Prostate gland (tissue), 2 donors: ENCODE measurements at regions not wholly inside any gene's neighbourhood (a gene's known extent, or its start where the extent isn't known, plus 50 kb on each side); places are given as distances from the start of the nearest gene placed in this dataset.

Experiments used
- DNase-seq: peaks from one replicate; pipeline ENCODE4 v3.0.0-alpha.2; 2019; ENCODE audit warnings: low spot score
- H3K27ac ChIP-seq, 2 donors: fragments of 200-600 bp; sonication (generic); 2 replicates each; pipeline ENCODE4 v1.5.1; 2017 to 2019
- H3K27me3 ChIP-seq: fragments of 200-600 bp; sonication (generic); replicated peaks from 2 replicates; pipeline ENCODE4 v1.5.1; 2019; ENCODE audit not compliant: insufficient read depth
- H3K36me3 ChIP-seq, 2 donors: fragments of 200-600 bp; sonication (generic); 1 replicate in 1 of 2; 2 replicates in 1 of 2; pipeline versions ENCODE4 v1.5.1 to v1.8.1; 2017 to 2019
- H3K4me1 ChIP-seq: fragments of 200-600 bp; sonication (generic); replicated peaks from 2 replicates; pipeline ENCODE4 v1.5.1; 2019
- H3K4me3 ChIP-seq, 2 donors: fragments of 200-600 bp; sonication (generic); 2 replicates each; pipeline ENCODE4 v1.5.1; 2017 to 2019
- H3K9me3 ChIP-seq: fragments of 200-600 bp; sonication (generic); 2 replicates; pipeline ENCODE4 v1.5.1; 2017
- CTCF ChIP-seq, 4 experiments: fragments of 200-600 bp in 2 of 4; fragments of 450-650 bp in 2 of 4; sonication (generic) in 2 of 4; IDR thresholded peaks; 1 replicate in 3 of 4; 2 replicates in 1 of 4; pipeline ENCODE4 v1.5.1; 2016 to 2019; ENCODE audit warnings: antibody characterized with exemption in 4 of 4, mild to moderate bottlenecking in 2 of 4, moderate library complexity in 2 of 4
- POLR2A ChIP-seq: fragments of 450-650 bp; IDR thresholded peaks from one replicate; pipeline ENCODE4 v1.6.1; 2016; ENCODE audit warnings: antibody characterized with exemption, mild to moderate bottlenecking
- POLR2AphosphoS5 ChIP-seq: sonication (generic); formaldehyde crosslinking; IDR thresholded peaks from one replicate; pipeline ENCODE4 v1.6.1; 2017; ENCODE audit warnings: antibody characterized with exemption
- WGBS: methylation state at CpG from one replicate; pipeline ENCODE4 v1.1.5; 2018; 5-methylcytosine and 5-hydroxymethylcytosine counted together
- intact Hi-C: fragments of 100-400 bp; cut with DNase I; formaldehyde crosslinking; loops from one replicate; pipeline ENCODE4 v1.14.2; 2022

DNA sequence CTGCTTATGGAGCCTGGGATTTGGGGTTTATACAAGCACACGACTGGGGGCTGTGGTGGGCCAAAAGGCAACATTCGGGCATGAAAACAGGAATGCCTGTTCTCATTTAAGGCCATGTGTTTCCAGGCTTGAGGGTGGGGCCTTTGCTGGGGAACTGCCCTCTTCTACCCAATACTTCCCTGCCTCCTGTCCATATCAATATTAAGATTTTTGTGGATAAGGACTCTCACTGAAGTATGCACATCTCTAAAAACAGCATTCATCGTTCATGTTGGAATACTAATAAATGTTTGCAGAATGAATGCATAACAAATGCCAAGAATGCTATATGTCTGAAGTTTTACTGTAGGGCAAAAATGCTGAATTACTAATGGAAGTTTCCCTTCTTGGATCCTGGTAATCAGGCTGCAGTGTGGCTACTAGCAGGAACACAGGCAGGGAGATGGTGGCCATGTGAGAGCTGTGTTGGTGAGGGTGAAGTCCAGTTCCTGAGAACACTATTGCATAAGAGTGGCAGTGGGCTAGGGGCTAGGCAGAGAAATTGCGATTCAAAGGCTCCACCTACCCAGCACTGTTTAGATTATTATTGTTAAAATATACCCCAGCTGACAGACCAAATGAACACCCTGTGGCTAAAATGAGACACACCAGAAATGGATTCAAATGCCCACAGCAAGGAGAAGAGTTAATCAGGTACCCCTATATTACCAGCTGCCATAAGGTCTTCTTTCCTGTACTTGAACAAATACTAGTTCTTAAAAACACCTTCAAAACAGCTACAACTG lies 644.3 kb downstream of the EPM2A start:
- H3K9me3 ChIP-seq: no peaks in the 10 kb centered on the region
- intact Hi-C loops: no loop called here
- no peaks in the 10 kb centered on the region for H3K27me3 ChIP-seq
- H3K4me3 ChIP-seq: no peak overlapping the region
- H3K27ac ChIP-seq: no peak overlapping the region
- no peaks in the 10 kb centered on the region for H3K36me3 ChIP-seq
- H3K4me1 ChIP-seq: no peaks in the 10 kb centered on the region
- no peak for DNase-seq
- WGBS: 83% methylated on average over 4 of the region's 4 CpGs
- no peak for TF ChIP-seq POLR2A
- TF ChIP-seq POLR2AphosphoS5: no peak
- no peak for TF ChIP-seq CTCF (IDR thresholded peaks at IDR 0.05)

DNA sequence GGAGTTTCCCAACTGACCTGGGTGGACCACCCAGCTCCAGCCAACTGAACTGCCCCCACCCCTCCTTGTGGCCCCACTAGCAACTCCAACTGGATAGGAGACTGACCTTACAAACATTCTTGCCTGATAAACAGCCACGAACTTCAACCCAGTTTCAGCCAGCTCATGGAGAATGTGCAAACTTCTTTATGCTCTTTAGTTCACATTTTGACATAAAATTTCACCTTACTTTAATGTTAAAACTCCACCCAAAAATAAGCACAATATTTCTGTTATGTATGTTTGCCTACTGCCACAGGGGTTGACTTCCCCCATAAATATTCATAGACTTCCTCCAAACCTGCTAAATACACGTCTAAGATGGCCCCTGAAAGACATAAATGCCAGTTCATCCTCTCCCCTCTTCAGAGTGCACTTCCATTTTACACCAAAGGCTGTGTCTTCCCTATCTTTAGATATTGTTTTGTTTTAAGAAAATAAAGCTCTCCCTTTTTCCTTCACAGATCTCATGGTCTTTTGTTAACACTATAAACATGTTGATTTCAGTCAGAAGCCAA lies 643.7 kb downstream of the EPM2A start:
- no peak for DNase-seq
- Histone ChIP-seq H3K27ac (no peak overlapping the region), H3K4me3 (no peak overlapping the region), H3K4me1 (no peaks in the 10 kb centered on the region), H3K27me3 (no peaks in the 10 kb centered on the region), H3K9me3 (no peaks in the 10 kb centered on the region), H3K36me3 (no peaks in the 10 kb centered on the region)
- intact Hi-C loops: no loop called here
- TF ChIP-seq POLR2AphosphoS5 (no peak), CTCF (IDR thresholded peaks at IDR 0.05) (no peak), POLR2A (no peak)
- 74% methylated on average over 2 of the region's 2 CpGs for WGBS

GRCh38 chr6:145092554-145092953 lies 642.8 kb downstream of the EPM2A start:
- Histone ChIP-seq H3K9me3 (no peaks in the 10 kb centered on the region), H3K27me3 (no peaks in the 10 kb centered on the region), H3K4me1 (no peaks in the 10 kb centered on the region), H3K36me3 (no peaks in the 10 kb centered on the region), H3K4me3 (no peak overlapping the region), H3K27ac (no peak overlapping the region)
- no peak for DNase-seq
- intact Hi-C loops: no loop called here
- WGBS: 84% methylated on average over 4 of the region's 4 CpGs
- no peak for TF ChIP-seq POLR2A
- TF ChIP-seq POLR2AphosphoS5: no peak
- no peak for TF ChIP-seq CTCF (IDR thresholded peaks at IDR 0.05)

GRCh38 chr6:145093226-145093625 lies 642.1 kb downstream of the EPM2A start:
- Histone ChIP-seq H3K36me3 (no peaks in the 10 kb centered on the region), H3K27ac (no peak overlapping the region)
- 84% methylated on average over 2 of the region's 2 CpGs for WGBS

More at GRCh38 chr6:145093226-145093625, 642.1 kb downstream of the EPM2A start:
- H3K4me3 ChIP-seq: no peak overlapping the region
- TF ChIP-seq CTCF (IDR thresholded peaks at IDR 0.05) (no peak), POLR2A (no peak), POLR2AphosphoS5 (no peak)
- no peaks in the 10 kb centered on the region for H3K27me3 ChIP-seq
- no peaks in the 10 kb centered on the region for H3K9me3 ChIP-seq
- DNase-seq: no peak
- no peaks in the 10 kb centered on the region for H3K4me1 ChIP-seq
- intact Hi-C loops: no loop called here
